CD4-positive, alpha-beta T cell (primary cell): ENCODE measurements at regions not wholly inside any gene's neighbourhood (a gene's known extent, or its start where the extent isn't known, plus 50 kb on each side); places are given as distances from the start of the nearest gene placed in this dataset.

ENCODE experiments used
- ATAC-seq: fragments of 200-7000 bp; cut with Tn5 transposase; one replicate; pipeline ENCODE4 v1.10.0; 2022; ENCODE audit warnings: mild to moderate bottlenecking; ENCODE audit not compliant: poor library complexity
- CTCF ChIA-PET: fragments of 350-600 bp; sonication (Branson Sonifier 250); formaldehyde crosslinking; loops from one replicate; lab custom pipeline; 2021; ENCODE audit warnings: antibody characterized with exemption, inconsistent platforms; lab: Charles Lee
- POLR2A ChIA-PET: fragments of 350-600 bp; sonication (Branson Sonifier 250); formaldehyde crosslinking; loops from one replicate; lab custom pipeline; 2021; ENCODE audit warnings: antibody characterized with exemption, inconsistent platforms; lab: Charles Lee
- DNase-seq, 14 experiments: peaks; one replicate each; pipeline ENCODE4 v3.0.0-alpha.2; 2013 to 2020; ENCODE audit warnings: mixed read lengths in 2 of 14
- H3K27ac ChIP-seq, 2 donors: one replicate each; pipeline versions ENCODE4 v1.5.1 to v1.7.0; 2013; ENCODE audit warnings: low read length in 2 of 2, low read depth in 1 of 2, mild to moderate bottlenecking in 1 of 2
- H3K27me3 ChIP-seq, 2 experiments: 1 replicate in 1 of 2; 2 replicates in 1 of 2; pipeline versions ENCODE4 v1.6.1 to v1.7.0; 2013; ENCODE audit warnings: low read length in 2 of 2, control low read depth in 1 of 2, mild to moderate bottlenecking in 1 of 2, moderate library complexity in 1 of 2; ENCODE audit not compliant: insufficient read depth in 2 of 2, control insufficient read depth in 1 of 2
- H3K36me3 ChIP-seq: one replicate; pipeline ENCODE4 v1.6.1; 2013; ENCODE audit warnings: low read length, control low read depth; ENCODE audit not compliant: insufficient read depth
- H3K4me1 ChIP-seq: one replicate; pipeline ENCODE4 v1.6.1; 2013; ENCODE audit warnings: low read length, control low read depth; ENCODE audit not compliant: insufficient read depth
- H3K4me3 ChIP-seq: one replicate; pipeline ENCODE4 v1.5.1; 2013; ENCODE audit warnings: mild to moderate bottlenecking, low read length, moderate library complexity
- H3K9me3 ChIP-seq, 2 experiments: 1 replicate in 1 of 2; 2 replicates in 1 of 2; pipeline versions ENCODE4 v1.6.1 to v1.7.0; 2013; ENCODE audit warnings: low read length in 2 of 2, mild to moderate bottlenecking in 2 of 2, control low read depth in 1 of 2, moderate library complexity in 1 of 2; ENCODE audit not compliant: control insufficient read depth in 1 of 2, insufficient read depth in 1 of 2
- H3K27ac Mint-ChIP-seq: one replicate; pipeline ENCODE4 v1.8.0; 2020; ENCODE audit warnings: mixed read lengths
- H3K27me3 Mint-ChIP-seq: one replicate; pipeline ENCODE4 v1.8.0; 2021; ENCODE audit warnings: mixed read lengths
- H3K36me3 Mint-ChIP-seq: one replicate; pipeline ENCODE4 v1.8.0; 2021; ENCODE audit warnings: low read depth, mixed read lengths
- H3K4me1 Mint-ChIP-seq: one replicate; pipeline ENCODE4 v1.8.0; 2021; ENCODE audit warnings: low read depth, mixed read lengths
- H3K4me3 Mint-ChIP-seq: one replicate; pipeline ENCODE4 v1.8.0; 2020; ENCODE audit warnings: mild to moderate bottlenecking, mixed read lengths
- H3K9me3 Mint-ChIP-seq: one replicate; pipeline ENCODE4 v1.8.0; 2020; ENCODE audit warnings: mixed read lengths
- intact Hi-C, 2 experiments: fragments of 100-400 bp; cut with DNase I in 1 of 2; cut with micrococcal nuclease in 1 of 2; formaldehyde crosslinking; loops; one replicate each; pipeline versions ENCODE4 v1.15.1 to v1.9.0; 2023 to 2025; cut with DNase I, micrococcal nuclease
- TF ChIP-seq, protein P1 (sequence below): fragments of 200-600 bp; IDR thresholded peaks from one replicate; pipeline ENCODE4 v1.8.0; 2022; ENCODE audit warnings: antibody characterized with exemption, mild to moderate bottlenecking

DNA sequence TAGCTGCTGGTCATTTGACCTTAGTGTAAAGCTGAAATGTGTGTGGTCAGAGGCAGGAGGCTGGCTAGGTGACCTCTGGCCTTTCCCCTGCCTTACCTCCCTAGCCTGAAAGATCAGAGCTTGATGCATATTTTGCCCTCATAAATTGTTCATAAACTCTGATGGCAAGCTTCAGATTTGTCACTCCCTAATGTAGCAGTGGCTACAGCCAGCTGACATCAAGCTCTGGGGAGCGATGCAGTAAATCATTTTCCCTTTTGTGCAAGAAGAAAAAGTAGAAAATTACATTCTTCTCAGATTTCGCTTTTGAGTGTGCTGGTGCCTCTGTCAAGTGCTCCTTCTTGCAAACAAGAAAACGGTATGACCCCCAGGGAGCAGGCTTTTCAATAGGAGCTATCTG lies 87.7 kb upstream of the MAGEA4 start:
- TF ChIP-seq, protein P1, sequence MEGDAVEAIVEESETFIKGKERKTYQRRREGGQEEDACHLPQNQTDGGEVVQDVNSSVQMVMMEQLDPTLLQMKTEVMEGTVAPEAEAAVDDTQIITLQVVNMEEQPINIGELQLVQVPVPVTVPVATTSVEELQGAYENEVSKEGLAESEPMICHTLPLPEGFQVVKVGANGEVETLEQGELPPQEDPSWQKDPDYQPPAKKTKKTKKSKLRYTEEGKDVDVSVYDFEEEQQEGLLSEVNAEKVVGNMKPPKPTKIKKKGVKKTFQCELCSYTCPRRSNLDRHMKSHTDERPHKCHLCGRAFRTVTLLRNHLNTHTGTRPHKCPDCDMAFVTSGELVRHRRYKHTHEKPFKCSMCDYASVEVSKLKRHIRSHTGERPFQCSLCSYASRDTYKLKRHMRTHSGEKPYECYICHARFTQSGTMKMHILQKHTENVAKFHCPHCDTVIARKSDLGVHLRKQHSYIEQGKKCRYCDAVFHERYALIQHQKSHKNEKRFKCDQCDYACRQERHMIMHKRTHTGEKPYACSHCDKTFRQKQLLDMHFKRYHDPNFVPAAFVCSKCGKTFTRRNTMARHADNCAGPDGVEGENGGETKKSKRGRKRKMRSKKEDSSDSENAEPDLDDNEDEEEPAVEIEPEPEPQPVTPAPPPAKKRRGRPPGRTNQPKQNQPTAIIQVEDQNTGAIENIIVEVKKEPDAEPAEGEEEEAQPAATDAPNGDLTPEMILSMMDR, result no peak
- H3K4me3 ChIP-seq, result no peak overlapping the region
- H3K27ac Mint-ChIP-seq, result no peak overlapping the region
- H3K36me3 ChIP-seq, result no peaks in the 10 kb centered on the region
- H3K27me3 ChIP-seq, result no peaks in the 10 kb centered on the region
- H3K27ac ChIP-seq, result no peak overlapping the region
- no peaks in the 10 kb centered on the region for H3K27me3 Mint-ChIP-seq
- ChIA-PET CTCF (no interaction called here), POLR2A (no interaction called here)
- H3K4me1 ChIP-seq, result no peaks in the 10 kb centered on the region
- H3K9me3 Mint-ChIP-seq, result no peaks in the 10 kb centered on the region
- DNase-seq (no peak), ATAC-seq (no peak)
- intact Hi-C loops, result no loop called here
- H3K9me3 ChIP-seq, result no peaks in the 10 kb centered on the region
- H3K36me3 Mint-ChIP-seq, result no peaks in the 10 kb centered on the region
- no peaks in the 10 kb centered on the region for H3K4me1 Mint-ChIP-seq
- H3K4me3 Mint-ChIP-seq, result no peak overlapping the region

DNA sequence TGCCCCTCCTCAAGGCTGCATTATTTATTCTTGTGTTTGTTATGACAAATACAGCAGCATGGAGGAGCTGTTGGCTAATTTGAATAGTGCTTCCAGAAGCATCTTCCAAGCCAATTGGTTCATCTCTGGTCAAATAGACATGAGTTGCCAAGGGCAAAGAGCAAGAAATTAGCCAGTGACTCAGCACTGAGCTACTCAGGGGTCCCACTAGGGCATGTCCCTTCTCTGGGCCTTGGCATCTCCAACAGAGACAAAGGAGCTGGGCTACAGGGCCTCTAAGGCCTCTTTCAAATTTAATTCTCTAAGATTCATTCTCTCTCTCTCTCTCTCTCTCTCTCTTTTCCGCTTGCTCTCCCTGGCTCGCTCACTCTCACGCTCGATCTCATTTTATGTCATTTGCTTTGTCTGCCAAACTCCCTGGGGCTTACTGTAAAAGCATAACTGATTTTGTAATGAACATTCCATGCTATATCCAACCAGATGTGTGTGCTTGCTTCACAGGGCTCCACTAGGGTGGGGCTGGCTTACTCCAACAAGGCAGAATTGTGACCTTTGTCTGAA lies 86.7 kb upstream of the MAGEA4 start:
- Mint-ChIP-seq H3K4me1 (no peaks in the 10 kb centered on the region), H3K9me3 (no peaks in the 10 kb centered on the region), H3K4me3 (no peak overlapping the region), H3K27ac (no peak overlapping the region), H3K36me3 (no peaks in the 10 kb centered on the region), H3K27me3 (no peaks in the 10 kb centered on the region)
- ATAC-seq (no peak), DNase-seq (no peak)
- Histone ChIP-seq H3K36me3 (no peaks in the 10 kb centered on the region), H3K4me3 (no peak overlapping the region), H3K27ac (no peak overlapping the region), H3K4me1 (no peaks in the 10 kb centered on the region), H3K9me3 (no peaks in the 10 kb centered on the region), H3K27me3 (no peaks in the 10 kb centered on the region)
- intact Hi-C loops, result no loop called here
- POLR2A ChIA-PET, result no interaction called here
- TF ChIP-seq, protein P1, result no peak
- CTCF ChIA-PET, result no interaction called here

DNA sequence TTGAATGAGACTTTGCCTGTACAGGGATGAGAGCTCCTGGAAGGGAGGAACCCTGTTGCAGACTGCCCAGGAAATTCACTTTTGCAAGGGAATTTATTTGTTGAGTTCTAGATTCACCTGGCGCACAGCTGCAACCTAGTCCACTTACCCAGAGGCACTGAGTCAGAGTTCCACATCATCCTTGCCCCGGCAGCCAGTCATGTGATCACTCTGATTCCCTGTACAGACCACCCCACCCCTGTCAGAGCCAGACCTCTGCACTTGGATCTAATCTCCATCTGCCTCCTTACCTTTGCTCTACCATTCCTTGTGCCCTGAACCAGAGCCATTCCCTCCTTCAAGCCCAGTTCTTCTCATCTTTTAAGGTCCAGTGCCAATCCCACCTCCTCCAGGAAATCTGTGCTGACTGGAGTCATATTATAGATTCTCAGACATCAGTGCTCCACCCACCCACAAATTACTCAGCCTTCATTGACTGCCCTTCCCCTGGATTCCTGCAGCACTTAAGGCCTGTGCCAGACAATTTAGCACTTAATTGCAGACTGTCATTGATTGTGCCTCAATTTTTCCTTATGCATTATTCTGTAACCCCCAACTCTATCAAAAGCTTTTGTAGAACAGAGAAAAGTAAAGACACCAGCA lies 84.1 kb upstream of the MAGEA4 start:
- H3K27me3 ChIP-seq, result no peaks in the 10 kb centered on the region
- TF ChIP-seq, protein P1, result no peak
- H3K9me3 Mint-ChIP-seq, result no peaks in the 10 kb centered on the region
- H3K27ac ChIP-seq, result no peak overlapping the region
- no peak for DNase-seq
- H3K9me3 ChIP-seq, result no peaks in the 10 kb centered on the region
- ChIA-PET CTCF (no interaction called here), POLR2A (no interaction called here)
- no peaks in the 10 kb centered on the region for H3K27me3 Mint-ChIP-seq
- intact Hi-C loops, result no loop called here
- no peak overlapping the region for H3K4me3 ChIP-seq
- ATAC-seq, result no peak
- no peaks in the 10 kb centered on the region for H3K4me1 ChIP-seq
- H3K36me3 Mint-ChIP-seq, result no peaks in the 10 kb centered on the region
- H3K4me1 Mint-ChIP-seq, result no peaks in the 10 kb centered on the region
- no peaks in the 10 kb centered on the region for H3K36me3 ChIP-seq
- H3K27ac Mint-ChIP-seq, result no peak overlapping the region
- no peak overlapping the region for H3K4me3 Mint-ChIP-seq
